ENCODE measurements at regions not wholly inside any gene's neighbourhood (a gene's known extent, or its start where the extent isn't known, plus 50 kb on each side); places are given as distances from the start of the nearest gene placed in this dataset.

DNA sequence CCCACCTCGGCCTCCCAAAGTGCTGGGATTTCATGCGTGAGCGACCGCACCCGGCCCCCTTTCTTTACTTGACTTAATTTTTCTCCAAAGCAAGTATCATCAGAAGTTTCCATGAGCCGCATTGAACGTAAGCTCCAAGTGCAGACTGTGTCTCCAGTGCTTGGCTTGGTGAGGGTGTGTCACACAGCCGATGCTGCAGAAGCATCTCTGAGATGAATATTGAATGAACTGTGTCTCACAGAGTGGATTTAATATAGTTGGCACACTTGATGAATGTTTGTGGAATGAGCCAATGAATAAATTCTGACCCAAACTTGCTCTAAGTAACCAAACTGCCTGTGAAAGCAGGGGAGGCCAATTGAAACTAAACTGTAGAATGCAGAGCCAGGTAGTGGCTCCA is 159.4 kb upstream of the KBTBD8 start:
- TF ChIP-seq SAP30 (IDR thresholded peaks at IDR 0.05; ENCODE audit: insufficient read depth, insufficient replicate concordance, low read length) (no peak), POLR2AphosphoS5 (IDR thresholded peaks at IDR 0.05; ENCODE audit: low read depth, low read length) (no peak), SP1 (IDR thresholded peaks at IDR 0.05; ENCODE audit: low read depth, low read length) (no peak), SP2 (IDR thresholded peaks at IDR 0.05; ENCODE audit: low read length) (no peak), POU5F1 (IDR thresholded peaks at IDR 0.05; ENCODE audit: low read depth, low read length) (no peak), CEBPB (IDR thresholded peaks at IDR 0.05; ENCODE audit: low read depth, low read length) (no peak), SIN3A (conservative IDR thresholded peaks at IDR 0.05 in 1 of 2, IDR thresholded peaks at IDR 0.05 in 1 of 2; ENCODE audit: low read depth in 1 of 2, low read length in 2 of 2) (no peak), GTF2F1 (IDR thresholded peaks at IDR 0.05; ENCODE audit: borderline replicate concordance, low read depth, low read length) (no peak)
- TF ChIP-seq, protein P1, sequence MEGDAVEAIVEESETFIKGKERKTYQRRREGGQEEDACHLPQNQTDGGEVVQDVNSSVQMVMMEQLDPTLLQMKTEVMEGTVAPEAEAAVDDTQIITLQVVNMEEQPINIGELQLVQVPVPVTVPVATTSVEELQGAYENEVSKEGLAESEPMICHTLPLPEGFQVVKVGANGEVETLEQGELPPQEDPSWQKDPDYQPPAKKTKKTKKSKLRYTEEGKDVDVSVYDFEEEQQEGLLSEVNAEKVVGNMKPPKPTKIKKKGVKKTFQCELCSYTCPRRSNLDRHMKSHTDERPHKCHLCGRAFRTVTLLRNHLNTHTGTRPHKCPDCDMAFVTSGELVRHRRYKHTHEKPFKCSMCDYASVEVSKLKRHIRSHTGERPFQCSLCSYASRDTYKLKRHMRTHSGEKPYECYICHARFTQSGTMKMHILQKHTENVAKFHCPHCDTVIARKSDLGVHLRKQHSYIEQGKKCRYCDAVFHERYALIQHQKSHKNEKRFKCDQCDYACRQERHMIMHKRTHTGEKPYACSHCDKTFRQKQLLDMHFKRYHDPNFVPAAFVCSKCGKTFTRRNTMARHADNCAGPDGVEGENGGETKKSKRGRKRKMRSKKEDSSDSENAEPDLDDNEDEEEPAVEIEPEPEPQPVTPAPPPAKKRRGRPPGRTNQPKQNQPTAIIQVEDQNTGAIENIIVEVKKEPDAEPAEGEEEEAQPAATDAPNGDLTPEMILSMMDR (IDR thresholded peaks at IDR 0.05; ENCODE audit: control extremely low read depth in 1 of 3, insufficient read depth in 1 of 3, low read depth in 1 of 3, low read length in 3 of 3): no peak
- TF ChIP-seq, protein P2, sequence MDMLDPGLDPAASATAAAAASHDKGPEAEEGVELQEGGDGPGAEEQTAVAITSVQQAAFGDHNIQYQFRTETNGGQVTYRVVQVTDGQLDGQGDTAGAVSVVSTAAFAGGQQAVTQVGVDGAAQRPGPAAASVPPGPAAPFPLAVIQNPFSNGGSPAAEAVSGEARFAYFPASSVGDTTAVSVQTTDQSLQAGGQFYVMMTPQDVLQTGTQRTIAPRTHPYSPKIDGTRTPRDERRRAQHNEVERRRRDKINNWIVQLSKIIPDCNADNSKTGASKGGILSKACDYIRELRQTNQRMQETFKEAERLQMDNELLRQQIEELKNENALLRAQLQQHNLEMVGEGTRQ (IDR thresholded peaks at IDR 0.05; ENCODE audit: low read length): no peak

Measured in H1 (cell line).